DND-41 (cell line): ENCODE measurements at regions not wholly inside any gene's neighbourhood (a gene's known extent, or its start where the extent isn't known, plus 50 kb on each side); places are given as distances from the start of the nearest gene placed in this dataset.

ENCODE experiments used
- ATAC-seq: fragments of 200-7000 bp; cut with Tn5 transposase; 3 replicates; pipeline ENCODE4 v1.9.1; 2021; ENCODE audit warnings: low read depth; ENCODE audit not compliant: insufficient read depth
- DNase-seq: peaks from one replicate; pipeline ENCODE4 v3.0.0-alpha.2; 2020
- H2AFZ ChIP-seq: 2 replicates; pipeline ENCODE4 v1.6.0; 2012; ENCODE audit warnings: low read depth, low read length
- H3K27ac ChIP-seq: 2 replicates; pipeline ENCODE4 v1.5.1; 2012; ENCODE audit warnings: low read length, inconsistent platforms
- H3K27me3 ChIP-seq: fragments of 200-600 bp; sonication (generic); 2 replicates; pipeline ENCODE4 v1.6.0; 2012; ENCODE audit warnings: low read length, mild to moderate bottlenecking, inconsistent platforms; ENCODE audit not compliant: insufficient read depth, poor library complexity
- H3K36me3 ChIP-seq: 2 replicates; pipeline ENCODE4 v1.5.1; 2012; ENCODE audit warnings: low read length, inconsistent platforms; ENCODE audit not compliant: insufficient read depth
- H3K4me1 ChIP-seq: 2 replicates; pipeline ENCODE4 v1.5.1; 2012; ENCODE audit warnings: mild to moderate bottlenecking, low read length; ENCODE audit not compliant: insufficient read depth
- H3K4me2 ChIP-seq: 2 replicates; pipeline ENCODE4 v1.6.0; 2012; ENCODE audit warnings: mild to moderate bottlenecking, moderate library complexity, low read length, inconsistent platforms; ENCODE audit not compliant: insufficient read depth
- H3K4me3 ChIP-seq, 2 experiments: fragments of 200-600 bp in 1 of 2; shearing (Covaris generic) in 1 of 2; 2 replicates each; pipeline ENCODE4 v1.5.1; 2012 to 2016; ENCODE audit warnings: inconsistent platforms in 2 of 2, low read length in 2 of 2, mild to moderate bottlenecking in 2 of 2, low read depth in 1 of 2, moderate library complexity in 1 of 2
- H3K79me2 ChIP-seq: 2 replicates; pipeline ENCODE4 v1.6.0; 2012; ENCODE audit warnings: low read length, inconsistent platforms; ENCODE audit not compliant: insufficient read depth
- H3K9ac ChIP-seq: 2 replicates; pipeline ENCODE4 v1.6.0; 2012; ENCODE audit warnings: low read depth, mild to moderate bottlenecking, inconsistent platforms, low read length, moderate library complexity
- H3K9me3 ChIP-seq: 2 replicates; pipeline ENCODE4 v1.5.1; 2012; ENCODE audit warnings: low read length, moderate library complexity, mild to moderate bottlenecking, inconsistent platforms; ENCODE audit not compliant: insufficient read depth, severe bottlenecking
- H4K20me1 ChIP-seq: 2 replicates; pipeline ENCODE4 v1.6.0; 2012; ENCODE audit warnings: low read length; ENCODE audit not compliant: insufficient read depth
- EZH2 ChIP-seq: IDR thresholded peaks from 3 replicates; pipeline ENCODE4 v1.6.1; 2012; ENCODE audit warnings: borderline replicate concordance, low read depth, mild to moderate bottlenecking, moderate library complexity, low read length, inconsistent platforms; ENCODE audit not compliant: severe bottlenecking
- TF ChIP-seq, protein P1 (sequence below): IDR thresholded peaks from 2 replicates; pipeline ENCODE4 v1.5.1; 2012; ENCODE audit warnings: borderline replicate concordance, low read length, moderate library complexity, mild to moderate bottlenecking; ENCODE audit not compliant: poor library complexity, severe bottlenecking; ENCODE audit errors: extremely low read depth

DNA sequence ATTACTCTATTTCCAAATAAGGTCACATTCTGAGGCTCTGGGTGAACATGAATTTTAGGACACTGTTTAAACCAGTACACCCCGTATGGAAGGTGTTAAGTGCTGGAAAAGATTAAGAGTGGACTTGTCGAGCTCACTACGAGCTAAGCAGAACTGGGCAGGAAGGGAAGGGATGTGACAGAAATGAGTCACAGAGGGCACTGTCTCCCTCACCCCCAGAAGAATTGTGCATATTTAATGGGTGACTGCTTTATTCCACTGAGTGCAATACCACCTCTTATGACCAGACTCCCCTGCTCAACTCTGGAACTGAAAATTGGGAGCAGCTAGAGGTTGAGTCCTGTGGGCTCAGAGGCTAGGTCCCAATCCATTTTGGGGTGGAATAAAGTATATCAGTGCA is 187.4 kb upstream of the RPS6KA3 start:
- H3K9me3 ChIP-seq, result no peaks in the 10 kb centered on the region
- H2AFZ ChIP-seq, result no peak overlapping the region
- H3K4me3 ChIP-seq, result no peak overlapping the region
- H3K79me2 ChIP-seq, result no peaks in the 10 kb centered on the region
- ATAC-seq (no peak), DNase-seq (no peak)
- H3K36me3 ChIP-seq, result no peaks in the 10 kb centered on the region
- H4K20me1 ChIP-seq, result no peaks in the 10 kb centered on the region
- no peak overlapping the region for H3K9ac ChIP-seq
- H3K4me2 ChIP-seq, result no peak overlapping the region
- H3K4me1 ChIP-seq, result no peaks in the 10 kb centered on the region
- TF ChIP-seq, protein P1, sequence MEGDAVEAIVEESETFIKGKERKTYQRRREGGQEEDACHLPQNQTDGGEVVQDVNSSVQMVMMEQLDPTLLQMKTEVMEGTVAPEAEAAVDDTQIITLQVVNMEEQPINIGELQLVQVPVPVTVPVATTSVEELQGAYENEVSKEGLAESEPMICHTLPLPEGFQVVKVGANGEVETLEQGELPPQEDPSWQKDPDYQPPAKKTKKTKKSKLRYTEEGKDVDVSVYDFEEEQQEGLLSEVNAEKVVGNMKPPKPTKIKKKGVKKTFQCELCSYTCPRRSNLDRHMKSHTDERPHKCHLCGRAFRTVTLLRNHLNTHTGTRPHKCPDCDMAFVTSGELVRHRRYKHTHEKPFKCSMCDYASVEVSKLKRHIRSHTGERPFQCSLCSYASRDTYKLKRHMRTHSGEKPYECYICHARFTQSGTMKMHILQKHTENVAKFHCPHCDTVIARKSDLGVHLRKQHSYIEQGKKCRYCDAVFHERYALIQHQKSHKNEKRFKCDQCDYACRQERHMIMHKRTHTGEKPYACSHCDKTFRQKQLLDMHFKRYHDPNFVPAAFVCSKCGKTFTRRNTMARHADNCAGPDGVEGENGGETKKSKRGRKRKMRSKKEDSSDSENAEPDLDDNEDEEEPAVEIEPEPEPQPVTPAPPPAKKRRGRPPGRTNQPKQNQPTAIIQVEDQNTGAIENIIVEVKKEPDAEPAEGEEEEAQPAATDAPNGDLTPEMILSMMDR, result no peak
- TF ChIP-seq EZH2, result no peak
- no peak overlapping the region for H3K27ac ChIP-seq
- no peaks in the 10 kb centered on the region for H3K27me3 ChIP-seq

DNA sequence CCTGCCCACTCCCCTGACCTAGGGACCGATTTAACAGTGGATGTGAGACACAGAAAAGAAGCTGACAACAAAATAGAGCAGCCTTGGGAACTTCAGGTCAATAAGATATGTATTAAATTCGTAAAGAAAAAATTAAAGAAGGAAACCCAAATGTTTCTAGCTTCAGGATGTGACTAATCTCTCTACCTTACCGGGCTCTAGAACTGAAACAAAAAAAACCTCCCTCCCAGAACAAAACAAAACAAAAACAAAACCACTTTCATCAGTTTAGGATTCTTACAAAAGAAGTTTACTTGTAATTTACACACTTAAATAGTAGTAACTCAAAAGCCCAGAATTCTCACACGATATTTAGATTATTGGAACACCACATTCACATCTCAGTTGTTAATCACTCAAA is 185.8 kb upstream of the RPS6KA3 start:
- DNase-seq (no peak), ATAC-seq (no peak)
- Histone ChIP-seq H3K4me1 (no peaks in the 10 kb centered on the region), H3K79me2 (no peaks in the 10 kb centered on the region), H3K4me3 (no peak overlapping the region), H2AFZ (no peak overlapping the region), H3K27me3 (no peaks in the 10 kb centered on the region), H3K4me2 (no peak overlapping the region), H3K9ac (no peak overlapping the region), H3K27ac (no peak overlapping the region), H4K20me1 (no peaks in the 10 kb centered on the region), H3K9me3 (no peaks in the 10 kb centered on the region), H3K36me3 (no peaks in the 10 kb centered on the region)
- TF ChIP-seq, protein P1, result no peak

DNA sequence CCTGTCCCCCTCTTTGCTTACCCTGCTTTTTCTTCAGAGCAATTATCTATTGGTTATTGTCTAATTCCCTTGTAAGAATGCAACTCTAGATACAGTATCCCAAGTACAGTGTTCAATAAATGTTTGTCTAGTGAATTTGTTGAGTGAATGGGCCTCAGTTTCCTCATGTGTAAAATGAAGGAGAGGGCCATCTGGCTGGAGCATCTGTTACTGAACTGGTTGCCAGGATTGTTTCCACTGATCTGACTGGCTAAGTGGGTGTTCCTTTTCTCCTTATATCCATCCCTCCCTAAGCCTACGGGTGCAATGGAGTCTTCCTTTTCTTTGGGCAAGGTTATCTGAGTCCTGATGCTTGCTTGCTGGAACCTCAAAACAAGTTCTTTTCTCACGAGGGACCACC is 185.2 kb upstream of the RPS6KA3 start:
- no peak for TF ChIP-seq EZH2
- TF ChIP-seq, protein P1, result no peak
- ATAC-seq (no peak), DNase-seq (no peak)
- Histone ChIP-seq H3K79me2 (no peaks in the 10 kb centered on the region), H3K27ac (no peak overlapping the region), H3K4me3 (no peak overlapping the region), H3K36me3 (no peaks in the 10 kb centered on the region), H3K4me1 (no peaks in the 10 kb centered on the region), H3K4me2 (no peak overlapping the region), H2AFZ (no peak overlapping the region), H4K20me1 (no peaks in the 10 kb centered on the region), H3K27me3 (no peaks in the 10 kb centered on the region), H3K9me3 (no peaks in the 10 kb centered on the region), H3K9ac (no peak overlapping the region)

DNA sequence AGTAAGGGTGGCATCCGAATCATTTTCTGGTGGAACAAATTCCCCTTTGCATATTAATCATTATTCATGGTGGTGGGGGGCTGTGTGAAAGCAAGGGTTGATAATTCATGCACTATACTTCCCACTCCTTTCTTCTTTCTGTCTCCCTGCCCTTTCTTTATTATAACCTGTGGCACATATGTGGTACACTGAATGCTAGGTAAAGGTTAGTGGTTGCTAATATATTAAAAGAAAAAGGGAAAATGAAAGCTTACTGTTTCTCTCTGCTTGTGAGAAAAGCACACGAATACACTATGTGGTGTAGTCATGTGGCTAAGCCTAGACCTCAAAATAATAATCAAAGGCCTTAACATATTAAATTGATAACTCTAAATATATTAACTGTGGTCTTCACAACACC is 178.4 kb upstream of the RPS6KA3 start:
- H2AFZ ChIP-seq, result no peak overlapping the region
- DNase-seq, result no peak

More for the DNA sequence above, 178.4 kb upstream of the RPS6KA3 start:
- Histone ChIP-seq H3K4me1 (peaks cover 6% of the 10 kb centered on the region), H3K27ac (no peak overlapping the region), H3K79me2 (no peaks in the 10 kb centered on the region), H3K9ac (no peak overlapping the region), H3K36me3 (no peaks in the 10 kb centered on the region), H3K4me3 (no peak overlapping the region), H3K9me3 (no peaks in the 10 kb centered on the region), H3K4me2 (no peak overlapping the region), H3K27me3 (no peaks in the 10 kb centered on the region), H4K20me1 (no peaks in the 10 kb centered on the region)
- ATAC-seq, result no peak
- no peak for TF ChIP-seq EZH2
- TF ChIP-seq, protein P1, result no peak
